ENCODE measurements at regions not wholly inside any gene's neighbourhood (a gene's known extent, or its start where the extent isn't known, plus 50 kb on each side); places are given as distances from the start of the nearest gene placed in this dataset.
"Not testable (repeated sequence)": the region's sequence is repeated elsewhere in the genome, so short reads cannot be mapped to it uniquely, and the experiment has no call there.

DNA sequence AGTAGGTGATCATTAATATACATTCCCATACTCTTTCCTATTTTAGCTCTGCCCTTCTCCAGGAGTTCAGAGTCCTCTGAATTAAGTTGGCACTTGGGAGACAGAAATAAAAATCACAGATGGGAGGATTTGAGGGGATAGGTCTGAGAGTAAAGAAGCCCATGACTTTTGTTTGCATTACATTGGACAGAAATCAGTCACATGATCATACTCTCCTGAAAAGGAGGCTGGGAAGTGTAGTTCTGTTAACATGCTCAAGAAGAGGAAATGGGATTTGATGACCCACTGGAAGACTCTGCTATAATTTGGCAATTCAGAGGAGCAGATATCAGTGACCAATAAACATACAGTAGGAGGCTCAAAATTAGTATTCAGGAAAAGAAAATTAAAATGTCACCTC, 674.9 kb upstream of the C16orf82 start:
- H3K36me3 ChIP-seq = no peaks in the 10 kb centered on the region
- no peaks in the 10 kb centered on the region for H3K27me3 ChIP-seq
- H3K27ac ChIP-seq = no peak overlapping the region
- H3K9me3 ChIP-seq = no peaks in the 10 kb centered on the region
- no peak overlapping the region for H3K4me3 ChIP-seq (ENCODE audit: low read depth in 1 of 2, low read length in 1 of 2)
- H3K4me1 ChIP-seq (ENCODE audit: control insufficient read depth in 1 of 2, insufficient read depth in 1 of 2, low read depth in 1 of 2, low read length in 1 of 2) = no peaks in the 10 kb centered on the region
- no peak for TF ChIP-seq CTCF (IDR thresholded peaks at IDR 0.05)

DNA sequence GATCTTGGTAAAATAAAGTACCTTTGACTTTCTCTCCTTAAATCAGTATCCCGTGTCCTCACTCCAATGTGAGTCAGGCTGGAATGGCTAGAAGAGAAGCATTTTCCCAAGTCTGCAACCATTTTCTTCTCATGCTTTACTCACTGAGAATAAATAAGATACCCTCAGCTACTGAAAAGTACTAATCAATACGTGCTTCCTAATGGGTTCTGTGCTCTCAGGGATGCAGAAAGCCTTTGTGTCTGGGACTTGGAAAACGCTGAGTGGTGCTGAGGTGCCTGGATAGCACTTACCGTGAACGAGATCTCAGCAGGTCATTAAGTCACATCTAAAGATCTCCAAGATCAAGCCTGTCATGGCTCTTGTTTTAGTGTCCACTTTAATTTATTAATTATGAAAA, 672.3 kb upstream of the C16orf82 start:
- H3K27me3 ChIP-seq = no peaks in the 10 kb centered on the region
- TF ChIP-seq CTCF (IDR thresholded peaks at IDR 0.05) = no peak

GRCh38 chr16:26395700-26396099, 671.0 kb upstream of the C16orf82 start:
- no peak for TF ChIP-seq CTCF (IDR thresholded peaks at IDR 0.05)
- Histone ChIP-seq H3K4me1 (ENCODE audit: control insufficient read depth in 1 of 2, insufficient read depth in 1 of 2, low read depth in 1 of 2, low read length in 1 of 2) (no peaks in the 10 kb centered on the region), H3K9me3 (no peaks in the 10 kb centered on the region), H3K27ac (no peak overlapping the region), H3K4me3 (ENCODE audit: low read depth in 1 of 2, low read length in 1 of 2) (no peak overlapping the region), H3K36me3 (no peaks in the 10 kb centered on the region), H3K27me3 (no peaks in the 10 kb centered on the region)

More for the DNA sequence above, 672.3 kb upstream of the C16orf82 start:
- no peaks in the 10 kb centered on the region for H3K36me3 ChIP-seq
- H3K4me3 ChIP-seq (ENCODE audit: low read depth in 1 of 2, low read length in 1 of 2) = no peak overlapping the region
- no peaks in the 10 kb centered on the region for H3K4me1 ChIP-seq (ENCODE audit: control insufficient read depth in 1 of 2, insufficient read depth in 1 of 2, low read depth in 1 of 2, low read length in 1 of 2)
- H3K9me3 ChIP-seq = no peaks in the 10 kb centered on the region
- H3K27ac ChIP-seq = no peak overlapping the region

DNA sequence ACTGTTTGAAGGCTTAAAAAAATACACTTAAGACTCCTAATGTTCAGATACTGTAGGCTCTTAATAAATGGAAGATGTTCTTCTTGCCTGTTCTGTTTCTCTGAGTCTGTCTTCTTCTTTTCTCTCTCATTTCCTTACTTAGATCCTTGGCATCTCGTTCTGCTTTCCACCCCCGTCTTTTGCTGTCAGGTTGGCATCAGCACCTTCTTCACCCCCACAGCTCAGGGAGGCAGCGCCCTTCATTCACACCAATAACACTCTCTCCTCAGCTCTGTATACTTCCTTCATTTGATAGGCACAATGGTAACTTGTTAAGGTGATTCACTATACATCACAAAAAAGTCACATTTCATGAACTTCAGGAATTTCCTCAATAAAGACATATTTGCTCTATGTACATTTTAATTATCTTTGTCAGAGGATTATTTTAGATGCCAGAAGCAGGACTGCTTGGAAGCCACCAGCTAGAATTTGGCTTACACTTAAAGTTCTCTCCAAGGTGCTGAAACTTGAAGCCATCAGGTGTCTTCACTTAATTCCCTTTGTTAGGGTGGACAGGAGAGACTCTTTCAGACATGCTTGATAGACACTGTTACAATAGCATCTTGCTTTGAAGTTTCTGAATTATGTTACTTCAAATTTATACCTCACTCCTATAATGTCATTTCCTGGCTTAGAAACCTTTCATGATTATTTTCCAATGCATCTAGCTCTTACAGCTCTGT, 670.1 kb upstream of the C16orf82 start:
- H3K27ac ChIP-seq = no peak overlapping the region
- no peaks in the 10 kb centered on the region for H3K9me3 ChIP-seq
- no peaks in the 10 kb centered on the region for H3K36me3 ChIP-seq
- H3K4me3 ChIP-seq (ENCODE audit: low read depth in 1 of 2, low read length in 1 of 2) = no peak overlapping the region
- no peaks in the 10 kb centered on the region for H3K4me1 ChIP-seq (ENCODE audit: control insufficient read depth in 1 of 2, insufficient read depth in 1 of 2, low read depth in 1 of 2, low read length in 1 of 2)
- no peaks in the 10 kb centered on the region for H3K27me3 ChIP-seq
- no peak for TF ChIP-seq CTCF (IDR thresholded peaks at IDR 0.05)

DNA sequence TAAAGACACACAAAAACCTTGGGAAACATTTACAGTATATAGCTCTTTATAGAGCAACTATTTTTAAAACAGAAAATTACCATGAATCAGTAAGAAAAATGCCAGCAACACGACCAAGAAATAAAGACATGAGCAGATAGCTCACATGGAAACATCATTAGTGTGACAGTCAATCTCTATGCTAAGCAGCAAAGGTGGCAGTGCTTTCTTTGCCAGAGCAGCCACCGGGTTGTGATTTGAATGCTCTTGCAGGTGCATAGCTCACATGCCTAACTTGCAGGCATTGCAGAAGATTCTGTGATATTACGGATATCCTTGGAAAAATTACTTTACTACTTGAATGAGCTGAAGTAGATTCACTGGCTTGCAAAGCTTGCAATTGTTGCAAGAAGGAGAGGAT, 652.9 kb upstream of the C16orf82 start:
- no peaks in the 10 kb centered on the region for H3K36me3 ChIP-seq
- H3K27me3 ChIP-seq = no peaks in the 10 kb centered on the region
- no peak overlapping the region for H3K27ac ChIP-seq
- no peak for TF ChIP-seq CTCF (IDR thresholded peaks at IDR 0.05)
- H3K4me3 ChIP-seq (ENCODE audit: low read depth in 1 of 2, low read length in 1 of 2) = no peak overlapping the region
- H3K9me3 ChIP-seq = no peaks in the 10 kb centered on the region
- no peaks in the 10 kb centered on the region for H3K4me1 ChIP-seq (ENCODE audit: control insufficient read depth in 1 of 2, insufficient read depth in 1 of 2, low read depth in 1 of 2, low read length in 1 of 2)

GRCh38 chr16:26419458-26419857, 647.3 kb upstream of the C16orf82 start:
- H3K9me3 ChIP-seq; H3K27me3 ChIP-seq; H3K4me3 ChIP-seq (ENCODE audit: low read depth in 1 of 2, low read length in 1 of 2); H3K4me1 ChIP-seq (ENCODE audit: control insufficient read depth in 1 of 2, insufficient read depth in 1 of 2, low read depth in 1 of 2, low read length in 1 of 2); H3K36me3 ChIP-seq; H3K27ac ChIP-seq: not testable (repeated sequence)

Data from neutrophil (primary cell).